Esophagus squamous epithelium (tissue), 5 donors: ENCODE measurements at regions not wholly inside any gene's neighbourhood (a gene's known extent, or its start where the extent isn't known, plus 50 kb on each side); places are given as distances from the start of the nearest gene placed in this dataset.

Experiments
- DNase-seq: peaks from one replicate; lab custom pipeline; 2025; lab: John Stamatoyannopoulos, UW
- H3K27ac ChIP-seq, 4 donors: fragments of 200-600 bp; sonication (generic); one replicate each; pipeline ENCODE4 v1.5.1; 2016 to 2019; ENCODE audit warnings: mild to moderate bottlenecking in 1 of 4
- H3K27me3 ChIP-seq, 4 donors: fragments of 200-600 bp; sonication (generic); 1 replicate in 3 of 4; 2 replicates in 1 of 4; pipeline versions ENCODE4 v1.5.1 to v1.6.0; 2017 to 2021; ENCODE audit warnings: antibody characterized with exemption in 1 of 4
- H3K36me3 ChIP-seq, 3 donors: fragments of 200-600 bp; sonication (generic); one replicate each; pipeline ENCODE4 v1.5.1; 2016 to 2019
- H3K4me1 ChIP-seq, 3 donors: fragments of 200-600 bp; sonication (generic); one replicate each; pipeline ENCODE4 v1.5.1; 2017 to 2019
- H3K4me3 ChIP-seq, 4 donors: fragments of 200-600 bp; sonication (generic); 1 replicate in 3 of 4; 2 replicates in 1 of 4; pipeline ENCODE4 v1.5.1; 2016 to 2019; ENCODE audit warnings: mild to moderate bottlenecking in 2 of 4, moderate library complexity in 1 of 4
- H3K9me3 ChIP-seq, 3 donors: fragments of 200-600 bp; sonication (generic); one replicate each; pipeline ENCODE4 v1.5.1; 2016 to 2019
- CTCF ChIP-seq, 6 experiments: fragments of 450-650 bp in 4 of 6; fragments of 200-600 bp in 2 of 6; sonication (generic) in 2 of 6; IDR thresholded peaks; one replicate each; pipeline ENCODE4 v1.5.1; 2016 to 2019; ENCODE audit warnings: antibody characterized with exemption in 6 of 6, mild to moderate bottlenecking in 4 of 6, moderate library complexity in 4 of 6
- POLR2A ChIP-seq, 4 donors: fragments of 450-650 bp; IDR thresholded peaks; one replicate each; pipeline ENCODE4 v1.6.1; 2017; ENCODE audit warnings: antibody characterized with exemption in 4 of 4, mild to moderate bottlenecking in 4 of 4, moderate library complexity in 3 of 4
- WGBS, 2 donors: methylation state at CpG; one replicate each; pipeline ENCODE4 v1.1.5; 2018; 5-methylcytosine and 5-hydroxymethylcytosine counted together
- intact Hi-C: fragments of 100-400 bp; cut with DNase I; formaldehyde crosslinking; loops from one replicate; pipeline ENCODE4 v1.15.0; 2022
- donor health status: DM: yes; HTN: yes; CAD: no.

GRCh38 chr3:139738697-139739096, 60.9 kb upstream of the NMNAT3 start:
- no peak for TF ChIP-seq CTCF (IDR thresholded peaks at IDR 0.05)
- TF ChIP-seq POLR2A (IDR thresholded peaks at IDR 0.05) = no peak
- WGBS, 2 donors = 71 to 94% methylated on average over 3 of the region's 3 CpGs
- intact Hi-C loops = no loop called here
- H3K27me3 ChIP-seq = no peaks in the 10 kb centered on the region
- no peak overlapping the region for H3K4me3 ChIP-seq
- H3K36me3 ChIP-seq = no peaks in the 10 kb centered on the region
- H3K27ac ChIP-seq = no peak overlapping the region
- no peaks in the 10 kb centered on the region for H3K4me1 ChIP-seq
- H3K9me3 ChIP-seq = no peaks in the 10 kb centered on the region
- no peak for DNase-seq

GRCh38 chr3:139737682-139738361, 60.0 kb upstream of the NMNAT3 start:
- peaks cover 0 to 2% (median 0%) of the 10 kb centered on the region in 4 donors for H3K27me3 ChIP-seq
- WGBS, 2 donors = 75 to 88% methylated on average over 5 to 7 of the region's 7 CpGs
- intact Hi-C loops = no loop called here
- no peaks in the 10 kb centered on the region for H3K36me3 ChIP-seq
- TF ChIP-seq CTCF (IDR thresholded peaks at IDR 0.05) (no peak), POLR2A (IDR thresholded peaks at IDR 0.05) (no peak)
- no peak overlapping the region for H3K4me3 ChIP-seq
- DNase-seq = no peak
- no peaks in the 10 kb centered on the region for H3K4me1 ChIP-seq
- H3K27ac ChIP-seq = no peak overlapping the region
- no peaks in the 10 kb centered on the region for H3K9me3 ChIP-seq

GRCh38 chr3:139735191-139735590, 57.4 kb upstream of the NMNAT3 start:
- no peaks in the 10 kb centered on the region for H3K36me3 ChIP-seq
- WGBS, 2 donors = 42 to 86% methylated on average over 2 to 5 of the region's 6 CpGs
- no peaks in the 10 kb centered on the region for H3K4me1 ChIP-seq
- TF ChIP-seq POLR2A (IDR thresholded peaks at IDR 0.05) (no peak), CTCF (IDR thresholded peaks at IDR 0.05) (no peak)
- H3K9me3 ChIP-seq = no peaks in the 10 kb centered on the region
- intact Hi-C loops = no loop called here
- no peak overlapping the region for H3K27ac ChIP-seq
- no peak overlapping the region for H3K4me3 ChIP-seq
- H3K27me3 ChIP-seq = peaks cover 0 to 2% (median 0%) of the 10 kb centered on the region in 4 donors
- no peak for DNase-seq

GRCh38 chr3:139732729-139733128, 55.0 kb upstream of the NMNAT3 start:
- 0 to 45% methylated on average over 1 of the region's 1 CpG for WGBS, 2 donors

More at GRCh38 chr3:139732729-139733128, 55.0 kb upstream of the NMNAT3 start:
- intact Hi-C loops = no loop called here
- H3K27me3 ChIP-seq = peaks cover 0 to 2% (median 0%) of the 10 kb centered on the region in 4 donors
- H3K27ac ChIP-seq = no peak overlapping the region
- no peak for DNase-seq
- TF ChIP-seq CTCF (IDR thresholded peaks at IDR 0.05) = no peak
- no peak for TF ChIP-seq POLR2A (IDR thresholded peaks at IDR 0.05)
- H3K36me3 ChIP-seq = no peaks in the 10 kb centered on the region
- no peaks in the 10 kb centered on the region for H3K4me1 ChIP-seq
- H3K9me3 ChIP-seq = no peaks in the 10 kb centered on the region
- H3K4me3 ChIP-seq = no peak overlapping the region
